Endothelial cell of umbilical vein (primary cell): ENCODE measurements at regions not wholly inside any gene's neighbourhood (a gene's known extent, or its start where the extent isn't known, plus 50 kb on each side); places are given as distances from the start of the nearest gene placed in this dataset. TPM values are rescaled to one million over a fixed set of nuclear protein-coding genes. Genes with fewer than 3 reads are reported as not detected.

Experiments
- small RNA-seq: library from RNA; depleted of rRNA; stranded (forward); fragments of <200 nt; gene quantifications from one replicate; pipeline ENCODE3, GENCODE V24; 2012; ENCODE audit warnings: low replicate concordance, low read depth; ENCODE audit not compliant: insufficient read depth, insufficient read length

Small RNA genes lying in the stretch of these regions (small RNA-seq; reads per million reads assigned to genes)
- not detected for gene AC141846.1
